Bronchial epithelial cell (primary cell): ENCODE measurements at regions not wholly inside any gene's neighbourhood (a gene's known extent, or its start where the extent isn't known, plus 50 kb on each side); places are given as distances from the start of the nearest gene placed in this dataset.

Source experiments
- DNase-seq: peaks from one replicate; pipeline ENCODE4 v3.0.0-alpha.2; 2010; ENCODE audit warnings: low read depth
- FAIRE-seq: peaks from 2 replicates; lab custom pipeline; 2011; peaks lifted over from hg19 to GRCh38; lab: Jason Lieb, UNC
- H3K27me3 ChIP-seq: 2 replicates; pipeline ENCODE4 v1.5.1; 2011; ENCODE audit warnings: low read length; ENCODE audit not compliant: control insufficient read depth, insufficient read depth
- H3K36me3 ChIP-seq: 2 replicates; pipeline ENCODE4 v1.5.1; 2011; ENCODE audit warnings: low read length; ENCODE audit not compliant: control insufficient read depth, insufficient read depth
- H3K4me3 ChIP-seq: 2 replicates; pipeline ENCODE4 v1.5.1; 2011; ENCODE audit warnings: mild to moderate bottlenecking, low read depth, low read length, control low read depth
- CTCF ChIP-seq: IDR thresholded peaks from 2 replicates; pipeline ENCODE4 v1.5.1; 2011; ENCODE audit warnings: mild to moderate bottlenecking, moderate library complexity, low read length, control low read depth, inconsistent platforms; ENCODE audit not compliant: insufficient read depth, severe bottlenecking

DNA sequence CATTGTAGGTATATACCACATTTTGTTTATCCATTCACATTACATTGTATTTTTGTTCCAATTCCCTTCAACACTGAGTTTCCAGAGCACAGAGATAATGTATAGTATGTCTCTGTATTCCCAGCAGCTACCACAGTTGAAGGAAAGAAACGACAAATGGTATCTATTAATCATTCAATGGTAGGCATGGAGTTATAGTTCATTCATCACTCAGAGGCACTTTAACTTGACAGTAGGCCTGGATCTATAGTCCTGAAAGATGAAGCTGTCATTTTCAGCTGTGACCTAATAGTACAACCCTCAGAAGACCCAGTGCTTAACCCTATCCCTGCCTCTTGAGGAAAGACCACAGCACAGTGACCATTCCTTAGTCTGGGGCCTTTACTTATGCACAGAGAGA, 163.0 kb upstream of the TMTC4 start:
- Histone ChIP-seq H3K4me3 (no peak overlapping the region), H3K36me3 (no peaks in the 10 kb centered on the region), H3K27me3 (no peaks in the 10 kb centered on the region)
- TF ChIP-seq CTCF, result no peak
- FAIRE-seq (no peak), DNase-seq (no peak)

GRCh38 chr13:100836711-100837110, 162.1 kb upstream of the TMTC4 start:
- H3K4me3 ChIP-seq, result no peak overlapping the region
- no peak for TF ChIP-seq CTCF
- no peaks in the 10 kb centered on the region for H3K36me3 ChIP-seq
- DNase-seq, result no peak
- no peaks in the 10 kb centered on the region for H3K27me3 ChIP-seq
- no peak for FAIRE-seq

DNA sequence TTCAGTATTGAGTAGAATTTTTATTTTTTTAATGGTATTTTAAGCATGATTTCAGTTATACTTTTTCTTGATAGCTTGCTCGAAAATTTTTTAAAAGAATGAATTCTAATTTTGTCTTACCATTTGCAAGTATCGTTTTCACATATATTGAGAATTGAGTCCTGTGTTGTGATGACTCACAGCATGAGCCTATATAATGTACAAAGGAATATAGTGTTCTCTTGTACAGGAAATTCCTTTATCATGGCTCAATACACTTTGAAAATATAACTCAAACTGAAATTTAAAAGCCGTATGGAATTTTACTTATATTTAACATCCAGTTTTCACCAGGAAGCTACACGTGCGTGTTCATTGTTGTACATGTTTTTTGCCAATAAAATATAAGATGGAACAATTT, 161.1 kb upstream of the TMTC4 start:
- DNase-seq (peak; percentile 12), FAIRE-seq (no peak)
- H3K27me3 ChIP-seq, result no peaks in the 10 kb centered on the region
- H3K4me3 ChIP-seq, result no peak overlapping the region
- H3K36me3 ChIP-seq, result no peaks in the 10 kb centered on the region
- no peak for TF ChIP-seq CTCF

DNA sequence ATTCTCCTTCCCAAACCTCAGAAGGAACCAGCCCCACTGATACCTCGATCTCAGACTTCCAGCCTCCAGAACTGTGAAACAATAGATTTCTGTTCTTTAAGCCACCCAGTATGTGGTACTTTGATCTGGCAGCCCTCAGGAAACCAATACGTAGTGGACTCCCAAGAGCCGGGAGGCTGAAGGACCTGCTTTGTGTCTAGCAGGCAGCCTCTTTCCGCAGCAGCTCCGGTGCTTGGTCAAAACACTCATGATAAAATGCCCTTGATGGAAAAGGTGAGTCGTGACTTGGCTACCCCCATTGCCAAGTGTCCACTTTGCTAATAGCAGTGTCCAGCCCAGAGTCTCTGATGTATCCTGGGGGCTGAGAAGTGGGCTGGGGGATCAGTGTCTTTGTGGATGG, 158.8 kb upstream of the TMTC4 start:
- FAIRE-seq (no peak), DNase-seq (no peak)
- no peak for TF ChIP-seq CTCF
- no peaks in the 10 kb centered on the region for H3K36me3 ChIP-seq
- H3K4me3 ChIP-seq, result no peak overlapping the region
- H3K27me3 ChIP-seq, result no peaks in the 10 kb centered on the region

DNA sequence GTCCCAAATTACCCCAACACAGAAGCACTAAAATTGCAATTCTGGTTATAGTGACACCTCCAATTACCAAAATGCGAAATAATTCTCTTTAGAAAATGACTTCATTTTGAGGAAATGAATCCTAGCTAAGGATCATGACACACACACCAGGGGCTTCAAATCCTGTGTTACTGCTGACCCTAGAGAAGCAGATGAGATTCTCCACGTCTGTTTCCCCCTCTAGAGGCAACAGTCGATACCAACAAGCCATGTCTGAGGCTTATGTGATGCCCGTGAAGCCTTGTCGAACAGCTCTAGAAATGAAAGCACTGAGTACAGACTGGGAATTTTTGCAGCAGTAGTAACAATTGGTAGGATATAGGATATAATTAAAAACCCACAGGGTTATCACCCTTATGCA, 153.6 kb upstream of the TMTC4 start:
- Histone ChIP-seq H3K27me3 (no peaks in the 10 kb centered on the region), H3K4me3 (no peak overlapping the region), H3K36me3 (no peaks in the 10 kb centered on the region)
- FAIRE-seq, result no peak
- no peak for DNase-seq
- no peak for TF ChIP-seq CTCF

- no peak for FAIRE-seq
- Histone ChIP-seq H3K27me3 (no peaks in the 10 kb centered on the region), H3K36me3 (no peaks in the 10 kb centered on the region), H3K4me3 (no peak overlapping the region)
- no peak for TF ChIP-seq CTCF
- peak; percentile 32 for DNase-seq
Measured at GRCh38 chr13:100827489-100828176, 153.0 kb upstream of the TMTC4 start.
